ENCODE measurements at regions not wholly inside any gene's neighbourhood (a gene's known extent, or its start where the extent isn't known, plus 50 kb on each side); places are given as distances from the start of the nearest gene placed in this dataset.
"Not testable (repeated sequence)": the region's sequence is repeated elsewhere in the genome, so short reads cannot be mapped to it uniquely, and the experiment has no call there.

DNA sequence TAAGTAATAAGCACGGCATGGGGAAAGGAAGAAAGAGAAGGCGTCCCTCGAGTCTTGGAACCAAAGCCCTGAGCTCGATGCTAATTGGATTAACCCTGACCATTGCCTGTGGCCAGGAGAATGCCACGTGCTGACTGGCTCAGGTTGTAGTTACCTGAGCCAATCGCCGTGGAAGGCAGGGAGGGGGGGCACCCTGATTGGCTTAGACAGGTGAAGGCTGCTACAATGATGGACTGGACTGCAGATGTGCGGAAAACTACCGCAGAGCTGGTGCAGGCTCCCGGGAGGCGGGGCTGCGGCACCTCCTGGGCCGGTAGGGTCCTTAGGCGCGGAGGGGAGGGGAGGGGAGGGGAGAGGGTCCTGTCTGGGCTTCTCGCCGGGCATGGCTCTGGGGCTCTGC lies 121.3 kb downstream of the TFAP2C start:
- peaks cover 5% of the 10 kb centered on the region for H3K27me3 ChIP-seq (ENCODE audit: control insufficient read depth, insufficient read depth, low read length)
- no peak overlapping the region for H3K9ac ChIP-seq (ENCODE audit: low read length in 3 of 3)
- no peaks in the 10 kb centered on the region for H3K36me3 ChIP-seq (ENCODE audit: control insufficient read depth in 2 of 3, insufficient read depth in 3 of 3, low read length in 3 of 3)
- no peak for FAIRE-seq
- TF ChIP-seq CTCF (IDR thresholded peaks at IDR 0.05; ENCODE audit: borderline replicate concordance, extremely low read depth, insufficient read depth), result no peak
- no peaks in the 10 kb centered on the region for H3K4me1 ChIP-seq (ENCODE audit: control insufficient read depth in 2 of 3, insufficient read depth in 2 of 3, low read depth in 1 of 3, low read length in 3 of 3)
- no peaks in the 10 kb centered on the region for H3K9me3 ChIP-seq (ENCODE audit: control insufficient read depth in 2 of 3, insufficient read depth in 1 of 3, low read length in 3 of 3)
- no peak overlapping the region for H3K4me3 ChIP-seq (ENCODE audit: low read length in 3 of 3)
- no peak overlapping the region for H3K27ac ChIP-seq (ENCODE audit: low read depth in 2 of 2, low read length in 2 of 2)
- intact Hi-C loops (cut with DNase I), result no loop called here
- peak in 4 of 5 donors; percentile 44 to 66 (median 50) for DNase-seq

GRCh38 chr20:56752274-56752673 lies 123.2 kb downstream of the TFAP2C start:
- FAIRE-seq (no peak), DNase-seq (no peak)
- no peaks in the 10 kb centered on the region for H3K36me3 ChIP-seq (ENCODE audit: control insufficient read depth in 2 of 3, insufficient read depth in 3 of 3, low read length in 3 of 3)
- no peak overlapping the region for H3K27ac ChIP-seq (ENCODE audit: low read depth in 2 of 2, low read length in 2 of 2)
- no peaks in the 10 kb centered on the region for H3K9me3 ChIP-seq (ENCODE audit: control insufficient read depth in 2 of 3, insufficient read depth in 1 of 3, low read length in 3 of 3)
- H3K4me1 ChIP-seq (ENCODE audit: control insufficient read depth in 2 of 3, insufficient read depth in 2 of 3, low read depth in 1 of 3, low read length in 3 of 3), result no peaks in the 10 kb centered on the region
- intact Hi-C loops (cut with DNase I), result no loop called here
- TF ChIP-seq CTCF (IDR thresholded peaks at IDR 0.05; ENCODE audit: borderline replicate concordance, extremely low read depth, insufficient read depth), result no peak
- H3K9ac ChIP-seq (ENCODE audit: low read length in 3 of 3), result no peak overlapping the region
- no peak overlapping the region for H3K4me3 ChIP-seq (ENCODE audit: low read length in 3 of 3)
- peaks cover 5% of the 10 kb centered on the region for H3K27me3 ChIP-seq (ENCODE audit: control insufficient read depth, insufficient read depth, low read length)

DNA sequence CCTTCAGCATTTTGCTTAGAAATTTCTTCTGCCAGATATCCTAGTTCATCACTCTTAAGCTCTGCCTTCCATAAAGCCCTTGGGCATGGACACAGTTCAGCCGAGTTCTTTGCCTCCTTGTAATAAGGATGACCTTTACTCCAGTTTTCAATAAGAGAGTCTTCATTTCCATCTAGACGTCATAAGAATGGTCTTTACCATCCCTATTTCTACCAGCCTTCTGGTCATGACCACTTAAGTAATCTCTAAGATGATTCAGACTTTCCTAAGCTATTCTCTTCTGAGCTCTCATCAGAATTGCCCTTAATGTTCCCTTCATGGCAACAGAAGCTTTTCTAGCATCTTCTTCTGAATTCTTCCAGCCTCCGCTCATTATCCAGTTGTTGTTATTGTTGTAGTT lies 126.1 kb downstream of the TFAP2C start:
- no peaks in the 10 kb centered on the region for H3K4me1 ChIP-seq (ENCODE audit: control insufficient read depth in 2 of 3, insufficient read depth in 2 of 3, low read depth in 1 of 3, low read length in 3 of 3)
- H3K36me3 ChIP-seq (ENCODE audit: control insufficient read depth in 2 of 3, insufficient read depth in 3 of 3, low read length in 3 of 3), result no peaks in the 10 kb centered on the region
- H3K4me3 ChIP-seq (ENCODE audit: low read length in 3 of 3), result no peak overlapping the region
- no peak for TF ChIP-seq CTCF (IDR thresholded peaks at IDR 0.05; ENCODE audit: borderline replicate concordance, extremely low read depth, insufficient read depth)
- no peak overlapping the region for H3K9ac ChIP-seq (ENCODE audit: low read length in 3 of 3)
- H3K27me3 ChIP-seq (ENCODE audit: control insufficient read depth, insufficient read depth, low read length), result peaks cover 5% of the 10 kb centered on the region
- no peaks in the 10 kb centered on the region for H3K9me3 ChIP-seq (ENCODE audit: control insufficient read depth in 2 of 3, insufficient read depth in 1 of 3, low read length in 3 of 3)
- FAIRE-seq (no peak), DNase-seq (no peak)
- intact Hi-C loops (cut with DNase I), result no loop called here
- H3K27ac ChIP-seq (ENCODE audit: low read depth in 2 of 2, low read length in 2 of 2), result no peak overlapping the region

- FAIRE-seq; H3K27ac ChIP-seq (ENCODE audit: low read depth in 2 of 2, low read length in 2 of 2); H3K4me3 ChIP-seq (ENCODE audit: low read length in 3 of 3); H3K27me3 ChIP-seq (ENCODE audit: control insufficient read depth, insufficient read depth, low read length); H3K9me3 ChIP-seq (ENCODE audit: control insufficient read depth in 2 of 3, insufficient read depth in 1 of 3, low read length in 3 of 3); DNase-seq; H3K9ac ChIP-seq (ENCODE audit: low read length in 3 of 3); intact Hi-C loops (cut with DNase I); H3K4me1 ChIP-seq (ENCODE audit: control insufficient read depth in 2 of 3, insufficient read depth in 2 of 3, low read depth in 1 of 3, low read length in 3 of 3); H3K36me3 ChIP-seq (ENCODE audit: control insufficient read depth in 2 of 3, insufficient read depth in 3 of 3, low read length in 3 of 3): not testable (repeated sequence)
Measured at GRCh38 chr20:56756658-56757057, 127.6 kb downstream of the TFAP2C start.

Data from kidney (tissue), 13 donors.